ENCODE measurements at regions not wholly inside any gene's neighbourhood (a gene's known extent, or its start where the extent isn't known, plus 50 kb on each side); places are given as distances from the start of the nearest gene placed in this dataset.

DNA sequence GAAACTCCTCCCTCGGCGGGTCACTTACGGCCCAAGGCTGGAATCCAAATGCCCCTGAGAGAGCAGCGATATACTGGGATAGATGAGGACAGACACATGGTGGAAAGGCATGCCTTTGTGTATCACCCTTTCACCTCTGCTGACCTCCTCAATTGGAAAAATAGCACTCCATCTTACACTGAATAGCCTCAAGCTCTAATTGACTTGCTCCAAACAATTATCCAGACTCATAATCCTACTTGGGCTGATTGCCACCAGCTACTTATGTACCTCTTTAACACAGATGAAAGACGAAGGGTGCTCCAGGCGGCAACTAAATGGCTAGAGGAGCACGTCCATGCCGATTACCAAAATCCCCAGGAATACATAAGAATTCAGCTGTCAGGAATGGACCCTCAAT lies 1142.2 kb downstream of the ARAP2 start:
- no peak for TF ChIP-seq BCL11A (IDR thresholded peaks at IDR 0.05; ENCODE audit: low read depth in 2 of 2, low read length in 2 of 2)
- TF ChIP-seq, protein P1, sequence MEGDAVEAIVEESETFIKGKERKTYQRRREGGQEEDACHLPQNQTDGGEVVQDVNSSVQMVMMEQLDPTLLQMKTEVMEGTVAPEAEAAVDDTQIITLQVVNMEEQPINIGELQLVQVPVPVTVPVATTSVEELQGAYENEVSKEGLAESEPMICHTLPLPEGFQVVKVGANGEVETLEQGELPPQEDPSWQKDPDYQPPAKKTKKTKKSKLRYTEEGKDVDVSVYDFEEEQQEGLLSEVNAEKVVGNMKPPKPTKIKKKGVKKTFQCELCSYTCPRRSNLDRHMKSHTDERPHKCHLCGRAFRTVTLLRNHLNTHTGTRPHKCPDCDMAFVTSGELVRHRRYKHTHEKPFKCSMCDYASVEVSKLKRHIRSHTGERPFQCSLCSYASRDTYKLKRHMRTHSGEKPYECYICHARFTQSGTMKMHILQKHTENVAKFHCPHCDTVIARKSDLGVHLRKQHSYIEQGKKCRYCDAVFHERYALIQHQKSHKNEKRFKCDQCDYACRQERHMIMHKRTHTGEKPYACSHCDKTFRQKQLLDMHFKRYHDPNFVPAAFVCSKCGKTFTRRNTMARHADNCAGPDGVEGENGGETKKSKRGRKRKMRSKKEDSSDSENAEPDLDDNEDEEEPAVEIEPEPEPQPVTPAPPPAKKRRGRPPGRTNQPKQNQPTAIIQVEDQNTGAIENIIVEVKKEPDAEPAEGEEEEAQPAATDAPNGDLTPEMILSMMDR (IDR thresholded peaks at IDR 0.05; ENCODE audit: control extremely low read depth in 1 of 3, insufficient read depth in 1 of 3, low read depth in 1 of 3, low read length in 3 of 3), result no peak
- TF ChIP-seq BRCA1 (IDR thresholded peaks at IDR 0.05; ENCODE audit: low read depth, low read length), result no peak
- no peak for TF ChIP-seq POLR2A (IDR thresholded peaks at IDR 0.05; ENCODE audit: control extremely low read depth in 1 of 2, low read depth in 2 of 2, low read length in 2 of 2)
- TF ChIP-seq CREB1 (IDR thresholded peaks at IDR 0.05), result no peak
- TF ChIP-seq TCF12 (IDR thresholded peaks at IDR 0.05; ENCODE audit: low read depth, low read length), result no peak
- TF ChIP-seq, protein P2, sequence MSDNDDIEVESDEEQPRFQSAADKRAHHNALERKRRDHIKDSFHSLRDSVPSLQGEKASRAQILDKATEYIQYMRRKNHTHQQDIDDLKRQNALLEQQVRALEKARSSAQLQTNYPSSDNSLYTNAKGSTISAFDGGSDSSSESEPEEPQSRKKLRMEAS (IDR thresholded peaks at IDR 0.05), result no peak
- no peak for TF ChIP-seq JUND (IDR thresholded peaks at IDR 0.05; ENCODE audit: low read length)
- no peak for TF ChIP-seq SP1 (IDR thresholded peaks at IDR 0.05; ENCODE audit: low read depth, low read length)
- no peak for TF ChIP-seq CHD2 (IDR thresholded peaks at IDR 0.05; ENCODE audit: low read length)
- TF ChIP-seq ZNF274 (IDR thresholded peaks at IDR 0.05; ENCODE audit: borderline replicate concordance, extremely low read depth, low read length), result no peak
- no peak for TF ChIP-seq HDAC6 (IDR thresholded peaks at IDR 0.05; ENCODE audit: low read depth, low read length)
- no peak for TF ChIP-seq SUZ12 (IDR thresholded peaks at IDR 0.05; ENCODE audit: low read length)
